Fibroblast of skin of back (primary cell): ENCODE measurements at regions not wholly inside any gene's neighbourhood (a gene's known extent, or its start where the extent isn't known, plus 50 kb on each side); places are given as distances from the start of the nearest gene placed in this dataset.

Experiments
- DNase-seq: peaks from one replicate; pipeline ENCODE4 v3.0.0-alpha.2; 2013

DNA sequence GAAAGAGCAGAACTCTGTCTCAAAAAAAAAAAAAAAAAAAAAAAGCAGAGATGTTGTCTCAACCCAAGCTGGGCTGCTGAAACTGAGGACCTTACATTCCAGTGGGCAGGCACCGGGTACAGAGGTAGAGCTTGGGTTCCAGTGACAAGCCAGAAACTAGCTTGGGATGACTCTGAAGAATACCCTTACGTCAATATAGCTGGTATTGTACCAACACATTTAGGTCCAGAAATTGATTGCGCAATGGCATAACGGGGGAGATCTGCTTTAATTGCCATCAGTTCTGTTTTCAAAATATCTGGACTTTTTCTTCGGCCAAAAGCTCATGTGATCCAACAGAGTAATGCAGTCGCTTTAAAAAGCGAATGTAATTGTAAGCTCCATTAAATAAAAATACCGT is 103.1 kb upstream of the UBL3 start:
- DNase-seq = no peak

DNA sequence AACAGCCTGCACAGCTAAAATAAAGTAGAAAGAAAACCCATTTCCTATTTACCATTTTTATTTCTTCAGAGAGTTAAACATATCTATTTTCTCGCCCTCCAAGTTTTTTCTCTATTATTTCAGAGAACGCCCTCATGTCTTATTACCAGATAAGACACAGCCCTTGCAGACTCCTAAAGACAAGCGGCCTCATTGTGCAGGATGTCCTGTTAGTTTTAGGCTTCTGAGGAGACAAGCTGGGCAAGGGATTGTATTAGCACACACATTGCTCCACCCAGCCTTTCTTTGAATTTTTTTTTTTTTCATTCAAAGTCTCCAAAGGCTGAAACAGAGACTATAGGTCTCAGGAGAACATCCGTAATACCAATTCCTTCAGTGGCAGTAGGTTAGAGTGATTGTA is 101.8 kb upstream of the UBL3 start:
- DNase-seq = no peak

DNA sequence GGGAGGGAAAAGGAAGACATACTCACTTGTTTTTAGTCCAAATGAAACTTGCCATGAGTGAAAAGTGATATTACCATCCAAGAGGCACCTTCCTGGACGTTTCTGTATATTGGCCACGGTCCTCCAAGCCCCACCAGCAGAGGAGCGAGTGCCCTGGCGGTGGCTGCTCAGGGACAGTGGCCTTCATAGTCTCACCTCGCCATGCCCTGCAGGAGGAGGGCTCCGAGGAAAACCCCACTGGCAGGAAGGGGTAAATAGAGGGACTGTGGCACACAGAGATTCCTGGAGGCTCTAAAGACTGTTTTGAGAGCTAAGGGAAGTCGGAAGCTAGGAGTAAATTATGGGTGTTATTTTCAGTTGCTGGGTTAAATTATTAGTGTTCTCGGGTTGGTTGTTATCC is 98.4 kb upstream of the UBL3 start:
- DNase-seq = no peak

DNA sequence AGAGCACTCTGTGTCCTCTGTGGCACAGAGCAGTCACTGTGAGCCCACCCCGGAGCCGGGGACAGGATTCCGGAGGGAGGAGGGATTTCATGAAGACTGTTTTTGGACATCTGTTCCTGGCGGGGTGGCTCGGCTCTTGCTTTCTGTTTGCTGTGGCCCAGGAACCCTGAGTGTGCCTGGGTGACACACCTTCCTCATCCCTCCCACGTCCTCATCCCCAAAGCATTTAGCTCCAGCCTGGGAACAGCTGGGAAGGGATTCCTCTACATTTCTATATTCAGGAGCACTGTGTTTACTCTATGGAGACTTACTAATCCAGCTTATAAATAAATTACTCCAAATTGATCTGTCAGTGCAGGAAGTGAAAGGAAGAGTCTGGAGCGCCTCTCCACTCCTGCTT is 97.8 kb upstream of the UBL3 start:
- peak; percentile 39 for DNase-seq

DNA sequence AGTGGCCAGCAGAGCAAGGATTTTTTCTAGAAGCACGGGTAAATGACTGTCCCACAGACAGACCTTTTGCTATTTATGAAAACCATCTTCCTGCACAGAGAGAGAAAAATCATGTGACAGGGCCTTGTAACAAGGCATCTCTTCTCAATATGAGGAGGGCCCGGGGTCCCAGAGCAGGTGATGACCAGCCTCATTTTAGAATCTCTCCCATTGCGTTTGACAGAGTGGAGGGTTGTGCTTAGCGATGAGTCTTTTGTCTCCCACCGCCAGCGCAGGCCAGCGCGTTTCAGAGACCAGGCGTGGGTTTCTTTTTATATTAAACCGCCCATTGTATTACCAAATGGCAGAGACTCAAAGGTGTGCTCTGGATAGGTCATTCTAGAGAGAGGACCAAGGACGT is 97.4 kb upstream of the UBL3 start:
- DNase-seq = no peak

DNA sequence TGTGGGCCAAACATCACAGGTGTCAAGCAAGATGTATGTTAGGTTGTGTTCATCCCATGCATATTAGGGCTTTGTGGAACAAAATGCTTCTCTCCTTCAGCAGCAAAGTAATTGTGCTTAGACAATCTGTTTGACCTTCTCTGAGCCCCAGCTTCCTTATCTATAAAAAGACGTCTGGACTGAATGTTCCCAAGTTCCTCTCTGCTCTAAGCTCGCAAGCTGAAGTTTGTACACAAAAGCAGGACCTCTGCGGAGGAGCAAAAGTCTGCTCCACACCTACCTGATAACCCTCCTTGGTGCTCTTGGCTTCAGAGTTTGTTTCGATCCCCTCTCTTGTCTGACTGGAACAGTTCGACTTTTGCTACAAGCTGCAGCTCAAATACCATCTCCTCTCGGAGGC is 95.7 kb upstream of the UBL3 start:
- DNase-seq = no peak

DNA sequence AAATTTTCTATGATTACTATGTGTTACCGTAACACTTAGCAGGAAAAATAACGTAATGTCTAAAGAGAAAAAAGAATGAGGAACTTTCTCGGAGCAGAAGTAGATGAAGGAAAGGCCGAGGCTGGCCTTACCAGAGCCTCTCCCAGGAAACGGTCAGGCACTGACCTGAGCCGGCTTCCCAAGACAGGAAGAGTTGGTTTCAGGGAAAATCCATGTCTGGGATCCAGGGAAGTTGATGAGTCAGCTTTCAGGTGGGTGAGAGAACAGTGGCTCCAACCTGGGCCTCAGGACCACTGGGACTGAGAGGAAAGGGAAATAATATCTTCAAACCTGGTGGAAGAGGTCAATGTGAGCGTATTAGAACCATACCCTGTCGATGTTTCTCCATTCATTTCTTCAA is 93.3 kb upstream of the UBL3 start:
- no peak for DNase-seq

DNA sequence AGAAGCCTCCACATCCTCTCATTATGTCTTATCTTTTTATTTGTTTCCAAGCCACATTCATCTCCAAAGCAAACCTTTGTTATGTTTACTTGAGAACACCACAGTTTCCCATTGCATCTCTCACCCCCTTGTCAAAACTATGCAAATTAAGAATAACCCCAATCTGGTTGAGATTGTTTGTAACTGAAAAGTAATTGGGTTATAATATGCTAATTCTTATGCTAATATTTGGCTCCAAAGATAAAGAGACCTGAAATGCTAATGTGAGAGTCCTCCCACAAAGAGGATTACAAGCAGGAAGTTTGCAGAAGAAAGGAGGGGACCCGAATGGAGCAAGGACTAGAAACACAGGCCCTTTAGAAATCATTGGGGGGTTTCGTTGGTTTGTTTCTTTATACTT is 92.9 kb upstream of the UBL3 start:
- no peak for DNase-seq

DNA sequence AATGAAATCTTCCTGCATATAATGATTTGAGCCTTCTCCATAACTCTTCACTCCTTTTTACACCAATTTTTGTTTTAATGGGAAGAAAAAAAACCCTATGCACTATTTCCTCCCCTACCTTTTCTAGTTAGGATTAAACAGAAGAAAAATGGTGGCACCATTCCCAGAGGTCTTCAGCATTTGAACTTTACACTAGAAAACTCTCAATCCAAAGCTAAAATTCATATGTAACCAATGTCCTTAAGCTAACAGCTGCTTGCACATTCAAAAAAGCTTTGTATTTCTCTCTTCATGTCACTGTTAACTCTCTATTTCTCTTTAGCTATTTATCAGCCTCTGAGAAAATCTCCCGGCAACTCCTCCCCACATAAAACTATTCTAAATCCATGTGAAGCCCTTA is 90.3 kb upstream of the UBL3 start:
- DNase-seq = no peak

DNA sequence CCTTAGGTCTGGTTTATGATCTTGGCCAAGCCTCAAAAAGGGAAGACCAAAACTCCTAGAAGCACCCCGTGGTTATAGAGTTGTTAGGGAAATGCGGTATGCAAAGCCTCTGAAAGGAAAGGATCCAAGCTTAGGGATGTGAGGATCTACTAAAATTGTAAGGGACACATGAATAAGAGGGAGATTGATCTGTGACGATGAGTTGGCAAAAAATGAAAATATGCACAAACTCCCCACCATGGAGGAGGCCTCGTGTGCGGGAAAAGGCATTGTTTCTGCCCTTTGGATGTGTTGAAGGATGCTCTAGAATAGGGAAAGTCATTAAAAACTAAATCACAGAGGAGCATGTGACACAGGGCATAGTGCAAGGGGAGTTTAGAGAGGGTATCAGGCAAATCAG is 88.7 kb upstream of the UBL3 start:
- DNase-seq = no peak

DNA sequence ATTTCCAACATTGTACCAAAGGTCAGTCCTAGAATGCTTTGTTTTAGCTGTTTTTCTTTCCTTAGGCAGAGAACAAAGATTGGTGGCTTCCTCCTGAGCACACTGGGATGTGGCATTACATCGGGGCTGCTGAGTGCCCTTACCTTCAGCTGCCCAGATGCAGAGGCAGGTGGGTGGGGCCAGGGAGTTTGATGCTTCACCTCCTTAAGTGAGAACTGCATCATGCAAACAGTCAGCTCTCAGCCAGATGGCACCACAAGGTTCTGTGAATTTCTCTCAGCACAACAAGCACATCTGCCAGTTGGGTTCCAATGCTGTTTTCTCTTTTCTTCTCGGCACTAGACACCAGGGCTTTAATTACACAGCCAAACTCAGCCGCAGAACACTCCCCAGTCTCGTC is 87.4 kb upstream of the UBL3 start:
- DNase-seq = no peak

DNA sequence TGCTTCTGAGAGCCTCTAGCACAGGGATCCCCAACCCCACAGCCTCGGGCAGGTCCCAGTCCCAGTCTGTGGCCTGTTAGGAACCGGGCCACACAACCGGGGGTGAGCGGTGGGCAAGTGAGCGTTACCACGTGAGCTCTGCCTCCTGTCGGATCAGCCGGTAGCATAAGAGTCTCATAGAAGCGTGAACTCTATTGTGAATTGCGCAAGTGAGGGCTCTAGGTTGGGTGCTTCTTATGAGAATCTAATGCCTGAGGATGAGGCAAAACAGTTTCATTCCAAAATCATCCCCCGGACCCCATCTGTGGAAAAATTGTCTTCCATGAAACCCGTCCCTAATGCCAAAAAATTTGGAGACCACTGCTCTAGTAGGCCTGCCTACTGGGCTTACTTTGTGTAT is 87.0 kb upstream of the UBL3 start:
- no peak for DNase-seq

DNA sequence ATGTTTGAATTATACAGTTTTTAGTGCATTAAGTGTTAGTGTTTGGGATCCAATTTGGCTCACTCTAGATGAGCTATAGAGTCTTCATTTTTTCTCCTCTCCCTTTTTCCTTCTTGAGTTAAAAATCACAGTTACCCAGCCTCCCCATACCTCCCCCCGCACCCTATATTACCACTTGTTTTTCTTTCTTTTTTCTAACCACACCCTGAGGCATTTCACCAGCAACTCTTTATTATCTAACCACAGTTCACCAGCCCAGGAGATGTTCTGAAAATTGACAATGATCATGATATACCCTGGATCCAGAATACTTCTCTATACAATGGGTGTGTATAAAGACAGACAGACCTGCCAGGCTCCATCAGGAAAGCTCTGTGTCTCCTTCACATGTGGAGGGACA is 86.5 kb upstream of the UBL3 start:
- no peak for DNase-seq

DNA sequence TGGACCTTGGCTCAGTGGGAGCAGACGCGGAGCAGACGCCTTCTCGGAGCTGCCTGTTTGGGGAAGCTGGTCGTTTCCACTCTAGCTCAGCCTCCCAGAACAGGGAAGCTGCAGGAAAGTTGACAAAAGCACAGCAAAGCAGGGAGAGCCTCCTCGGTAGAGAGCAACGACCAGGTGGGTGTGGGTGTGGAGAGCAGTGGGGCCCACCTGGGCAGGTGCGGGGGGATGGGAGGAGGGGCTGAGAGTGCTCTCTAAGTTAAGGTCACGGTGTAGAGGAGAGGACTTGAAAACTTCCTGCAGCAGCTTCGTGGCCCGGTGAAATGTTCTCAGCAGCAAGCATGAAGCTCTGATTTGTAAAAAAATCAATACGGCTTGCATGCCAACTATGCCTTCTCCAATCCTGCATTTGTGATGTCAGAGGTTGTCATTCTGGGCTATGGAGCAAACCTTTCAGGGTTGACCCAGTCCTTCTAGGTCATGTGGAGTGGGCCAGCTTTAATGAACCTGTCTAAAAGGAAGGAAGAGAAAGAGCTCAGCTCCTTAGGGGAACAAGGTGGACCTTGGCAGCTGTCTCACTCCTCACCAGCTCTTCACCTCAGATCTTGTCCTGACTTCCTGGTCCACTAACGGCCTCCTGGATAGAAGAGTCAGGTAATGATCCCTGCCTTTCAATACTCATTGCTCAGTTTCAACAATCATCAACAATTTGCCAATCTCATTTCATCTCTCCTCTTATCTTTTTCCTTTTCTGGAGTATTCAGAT is 85.8 kb upstream of the UBL3 start:
- no peak for DNase-seq

DNA sequence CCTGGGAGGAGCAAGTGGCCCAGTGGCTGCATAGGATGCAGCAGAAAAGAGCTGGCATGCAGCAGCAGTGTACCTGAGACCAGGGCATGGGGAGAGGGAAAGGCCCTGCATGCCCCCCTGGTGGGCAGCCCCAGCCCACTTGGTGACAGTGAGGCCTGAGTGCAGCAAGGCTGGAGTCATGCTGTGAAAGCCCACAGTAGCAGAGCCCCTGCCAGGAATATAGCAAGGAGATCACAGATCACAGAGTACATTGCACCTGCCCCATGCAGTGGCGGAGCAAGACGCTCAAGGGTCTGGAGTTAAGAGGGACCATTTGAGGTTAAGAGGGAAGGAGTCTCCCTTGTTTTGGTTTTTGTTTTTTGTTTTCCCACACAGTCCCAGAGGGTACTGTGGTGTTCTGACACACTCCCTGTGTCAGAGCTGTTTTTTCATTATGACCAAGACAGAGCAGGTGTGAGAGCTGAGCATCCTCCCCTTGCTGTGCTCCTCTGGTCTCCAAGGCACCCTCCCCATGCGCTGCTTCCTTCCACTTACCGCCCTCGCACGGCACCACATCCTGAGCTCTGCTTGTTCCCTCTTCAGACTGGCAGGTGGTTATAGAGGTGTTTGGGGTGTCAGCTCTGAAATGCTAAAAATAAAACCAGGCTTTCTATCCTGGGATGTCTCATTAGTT is 85.0 kb upstream of the UBL3 start:
- no peak for DNase-seq

DNA sequence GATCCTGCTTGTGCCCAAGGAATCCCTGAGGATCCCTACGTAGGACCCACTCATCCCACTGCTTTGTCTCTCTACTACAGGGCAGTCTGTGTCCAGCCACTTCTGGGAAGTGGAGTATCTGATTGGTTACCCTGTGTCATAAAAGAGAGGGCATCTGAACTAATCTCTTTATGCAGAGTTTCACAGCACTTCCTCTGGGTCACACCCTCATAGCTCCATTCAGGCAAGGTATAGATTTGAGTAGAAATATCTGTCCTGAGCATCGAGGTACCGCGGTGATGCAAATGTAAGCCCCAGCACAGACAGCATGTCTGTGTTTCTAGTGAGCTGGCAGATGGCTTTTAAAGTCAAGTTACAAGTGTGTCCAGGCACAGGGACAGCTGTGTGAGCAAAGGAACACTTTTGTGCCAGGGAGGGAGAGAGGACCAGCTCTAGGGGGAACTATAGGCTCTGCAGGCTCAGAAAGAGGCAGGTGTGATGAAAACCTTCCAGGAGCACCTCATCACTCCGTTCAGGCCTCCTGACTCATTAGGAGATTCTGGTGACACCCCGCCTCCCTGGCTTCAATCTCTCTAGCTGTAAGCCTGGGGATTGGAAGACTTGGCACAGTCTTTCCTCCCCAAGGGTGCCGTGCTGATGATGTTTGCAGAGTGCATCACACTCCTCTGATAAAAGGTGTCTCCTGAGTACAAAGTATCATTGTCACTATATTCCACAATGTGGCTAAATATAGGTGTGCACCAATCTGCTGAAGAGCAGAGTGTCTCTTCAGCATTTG is 84.3 kb upstream of the UBL3 start:
- DNase-seq = no peak

DNA sequence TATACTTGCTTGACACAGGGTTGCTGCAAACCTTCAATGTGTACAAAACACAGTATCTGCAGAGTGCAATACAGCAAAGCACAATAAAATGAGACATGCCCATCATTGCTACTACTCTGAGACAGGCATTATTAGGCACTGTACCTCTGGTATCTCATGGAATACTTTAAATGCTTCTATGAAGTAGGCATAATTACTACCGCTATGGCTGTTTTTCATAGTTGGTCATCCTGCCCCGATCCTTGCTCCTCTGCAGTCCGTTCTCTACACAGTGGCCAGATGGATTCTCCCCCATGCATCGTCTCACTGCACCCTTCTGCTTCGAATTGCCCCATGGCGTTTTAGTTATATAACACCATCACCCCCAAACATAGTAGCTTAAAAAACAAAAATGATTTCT is 83.0 kb upstream of the UBL3 start:
- no peak for DNase-seq

DNA sequence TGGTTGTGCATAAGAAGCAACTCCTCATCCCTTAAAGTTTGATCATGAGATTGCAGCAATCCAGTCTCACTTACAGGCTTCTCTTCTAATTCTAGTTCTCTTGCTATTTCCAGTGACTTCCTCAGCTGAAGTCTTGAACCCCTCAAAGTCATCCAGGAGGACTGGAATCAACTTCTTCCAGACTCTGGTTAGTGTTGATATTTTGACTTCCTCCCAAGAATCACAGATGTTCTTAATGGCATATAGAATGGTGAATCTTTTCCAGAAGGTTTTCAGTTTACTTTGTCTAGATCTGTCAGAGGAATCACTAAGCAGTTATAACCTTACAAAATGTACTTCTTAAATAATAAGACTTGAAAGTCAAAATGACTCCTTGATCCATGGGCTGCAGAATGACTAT is 81.3 kb upstream of the UBL3 start:
- no peak for DNase-seq

DNA sequence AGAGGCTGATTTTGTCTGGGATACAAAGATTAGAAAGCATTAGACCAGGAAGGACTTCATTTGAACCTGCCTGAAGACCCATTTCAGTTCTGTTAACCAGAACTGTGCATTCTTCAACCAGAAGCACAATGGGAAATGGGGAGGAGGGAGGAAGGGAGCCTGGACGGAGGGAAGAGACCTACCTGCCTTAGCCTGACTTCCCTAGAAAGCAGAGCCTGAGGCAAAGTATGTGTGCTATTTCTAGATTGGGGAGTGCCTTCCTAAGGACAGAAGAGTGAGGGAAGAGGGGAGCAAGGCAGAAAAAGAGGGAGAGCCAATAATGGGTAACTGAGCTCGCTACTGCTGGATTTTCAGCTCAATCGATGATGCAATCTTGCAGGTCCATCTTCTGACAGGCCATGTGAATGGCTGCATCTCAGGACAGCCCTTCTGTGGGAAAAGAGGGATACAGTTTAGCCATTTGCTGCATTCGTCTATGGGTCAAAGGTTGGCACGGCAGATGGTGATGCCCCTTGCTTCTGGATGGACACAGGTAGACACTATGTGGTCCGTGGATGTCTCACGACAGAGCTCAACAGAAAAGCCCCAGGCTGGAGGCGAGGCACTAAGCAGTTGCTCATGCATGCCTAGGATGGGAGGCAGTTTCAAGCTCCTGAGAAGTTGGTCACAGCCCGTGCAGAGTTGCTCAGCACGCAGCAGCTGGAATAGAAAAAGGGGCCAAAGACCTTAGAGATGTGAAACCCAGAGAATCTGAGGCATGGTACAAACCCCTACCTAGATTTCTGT is 78.8 kb upstream of the UBL3 start:
- DNase-seq = no peak

DNA sequence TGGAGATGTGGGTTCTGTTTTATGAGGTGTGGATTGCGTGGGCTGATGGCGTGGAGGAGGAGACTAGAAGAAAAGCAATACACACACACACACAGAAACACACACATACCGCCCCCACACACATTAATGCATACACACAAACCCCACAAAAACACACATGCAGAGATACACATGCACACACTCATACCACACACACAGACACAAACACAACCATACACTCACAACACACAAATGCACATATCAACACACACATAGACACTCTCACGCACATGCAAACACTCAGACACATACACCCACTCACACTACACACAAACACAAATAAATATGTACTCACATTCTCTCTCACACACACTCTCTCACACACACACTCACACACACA is 75.7 kb upstream of the UBL3 start:
- DNase-seq = no peak

DNA sequence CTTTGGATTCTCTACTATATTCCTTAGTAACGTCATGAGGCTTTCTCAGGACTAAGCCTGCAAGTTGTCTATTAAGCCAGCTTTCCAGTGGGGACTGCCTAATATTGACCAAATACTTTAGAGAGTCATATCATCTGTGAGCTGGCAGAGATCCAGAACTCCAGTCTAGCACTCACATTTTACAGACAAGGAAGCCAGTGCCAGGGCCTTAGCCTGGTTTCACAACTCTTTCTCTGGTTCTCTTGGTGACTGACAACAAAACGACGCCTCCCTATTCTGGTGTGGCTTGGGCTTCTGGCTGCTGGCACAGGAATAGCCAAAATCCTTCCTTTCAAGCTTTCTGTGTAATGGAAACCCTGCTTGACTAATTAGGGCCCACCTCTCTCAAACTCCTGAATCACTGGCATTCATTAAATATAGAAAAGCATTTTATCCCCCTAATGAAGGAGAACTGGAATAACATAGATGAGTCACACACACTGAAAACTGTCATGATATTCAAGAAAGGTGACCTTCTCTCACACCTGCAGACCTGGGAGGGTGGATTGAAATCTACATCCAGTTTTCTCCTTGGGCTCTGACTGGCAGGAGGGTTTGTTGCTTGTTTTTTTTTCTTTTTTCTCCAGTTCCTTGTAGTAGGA is 75.2 kb upstream of the UBL3 start:
- DNase-seq = peak; percentile 81

DNA sequence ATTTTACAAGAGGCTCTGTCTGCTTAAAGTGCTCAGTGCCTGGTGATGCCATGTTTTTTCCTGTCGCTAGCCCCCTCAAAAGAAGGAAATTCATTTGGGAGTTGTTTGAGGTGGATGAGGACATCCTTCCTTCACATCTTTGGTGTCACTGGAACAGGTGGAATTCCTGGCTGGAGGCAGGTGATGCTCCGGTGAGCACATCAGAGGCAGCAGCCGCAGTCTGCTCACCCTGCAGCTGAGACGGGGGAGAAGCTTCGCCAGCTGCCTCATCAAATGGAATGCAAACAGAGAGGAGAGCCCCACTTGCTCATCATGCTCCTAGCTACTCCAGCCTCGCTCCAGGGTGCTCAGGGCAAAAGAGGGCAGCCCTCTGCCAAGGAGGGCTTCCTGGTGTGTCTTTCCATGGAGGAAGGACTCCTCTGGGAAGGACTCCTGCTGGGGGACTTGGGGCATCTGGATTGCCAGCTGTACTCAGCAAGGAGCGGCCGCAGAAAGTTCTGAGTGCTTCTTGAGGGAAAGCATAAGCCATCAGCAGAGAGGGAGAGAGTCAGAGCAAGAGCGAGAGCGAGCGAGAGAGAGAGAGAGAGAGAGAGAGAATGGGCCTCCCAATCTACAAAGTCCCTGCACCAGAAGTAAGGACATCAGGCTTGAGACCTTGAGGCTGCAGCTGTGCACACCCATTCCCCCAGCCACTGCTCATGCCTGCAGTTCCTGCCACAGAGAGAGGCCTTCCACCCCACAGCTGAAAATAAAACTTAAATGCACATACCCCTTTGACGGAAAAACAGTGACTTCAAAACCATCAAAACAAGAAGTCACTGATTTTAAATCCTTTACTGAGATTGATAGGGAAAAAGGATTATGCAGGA is 74.3 kb upstream of the UBL3 start:
- peak; percentile 91 for DNase-seq
